MCF 10A (cell line): ENCODE measurements at regions not wholly inside any gene's neighbourhood (a gene's known extent, or its start where the extent isn't known, plus 50 kb on each side); places are given as distances from the start of the nearest gene placed in this dataset.
"Not testable (repeated sequence)": the region's sequence is repeated elsewhere in the genome, so short reads cannot be mapped to it uniquely, and the experiment has no call there.

Experiments
- BruUV-seq: library from RNA; stranded (reverse); fragments of 400-500 nt; replicated peaks from 2 replicates; lab custom pipeline; 2021; lab: Mats Ljungman, UMichigan
- CTCF ChIA-PET: fragments of 300-600 bp; sonication (Branson Sonifier 250); formaldehyde crosslinking; extraction: SDS; loops from one replicate; lab custom pipeline; 2021; ENCODE audit warnings: antibody characterized with exemption, inconsistent platforms; lab: Yijun Ruan, JAX
- POLR2A ChIA-PET: fragments of 300-600, 350-650 bp; sonication (Branson Sonifier 250); formaldehyde crosslinking; extraction: SDS; loops from one replicate; lab custom pipeline; 2020; ENCODE audit warnings: antibody characterized with exemption, inconsistent platforms; lab: Yijun Ruan, JAX
- DNase-seq: peaks from one replicate; pipeline ENCODE4 v3.0.0-alpha.2; 2018; ENCODE audit not compliant: unreplicated experiment
- H3K27ac Mint-ChIP-seq: one replicate; pipeline ENCODE4 v1.8.0; 2022; ENCODE audit warnings: mild to moderate bottlenecking, low read depth, mixed read lengths; ENCODE audit not compliant: unreplicated experiment
- H3K27me3 Mint-ChIP-seq: one replicate; pipeline ENCODE4 v1.8.0; 2022; ENCODE audit warnings: mixed read lengths; ENCODE audit not compliant: insufficient read depth, unreplicated experiment
- H3K36me3 Mint-ChIP-seq: one replicate; pipeline ENCODE4 v1.8.0; 2022; ENCODE audit warnings: mild to moderate bottlenecking, moderate library complexity, mixed read lengths; ENCODE audit not compliant: insufficient read depth, unreplicated experiment
- H3K4me1 Mint-ChIP-seq: one replicate; pipeline ENCODE4 v1.8.0; 2022; ENCODE audit warnings: mixed read lengths; ENCODE audit not compliant: insufficient read depth, unreplicated experiment
- H3K4me3 Mint-ChIP-seq: one replicate; pipeline ENCODE4 v1.8.0; 2022; ENCODE audit warnings: mild to moderate bottlenecking, moderate library complexity, mixed read lengths; ENCODE audit not compliant: unreplicated experiment
- H3K9me3 Mint-ChIP-seq: one replicate; pipeline ENCODE4 v1.8.0; 2022; ENCODE audit warnings: mixed read lengths; ENCODE audit not compliant: unreplicated experiment
- intact Hi-C: fragments of 100-400 bp; cut with micrococcal nuclease; formaldehyde crosslinking; loops from 2 replicates; pipeline ENCODE4 v1.14.1; 2022
- TF ChIP-seq, protein P1 (sequence below): fragments of 200-600 bp; IDR thresholded peaks from one replicate; pipeline ENCODE4 v1.8.0; 2022; ENCODE audit warnings: antibody characterized with exemption, mild to moderate bottlenecking; ENCODE audit not compliant: unreplicated experiment

DNA sequence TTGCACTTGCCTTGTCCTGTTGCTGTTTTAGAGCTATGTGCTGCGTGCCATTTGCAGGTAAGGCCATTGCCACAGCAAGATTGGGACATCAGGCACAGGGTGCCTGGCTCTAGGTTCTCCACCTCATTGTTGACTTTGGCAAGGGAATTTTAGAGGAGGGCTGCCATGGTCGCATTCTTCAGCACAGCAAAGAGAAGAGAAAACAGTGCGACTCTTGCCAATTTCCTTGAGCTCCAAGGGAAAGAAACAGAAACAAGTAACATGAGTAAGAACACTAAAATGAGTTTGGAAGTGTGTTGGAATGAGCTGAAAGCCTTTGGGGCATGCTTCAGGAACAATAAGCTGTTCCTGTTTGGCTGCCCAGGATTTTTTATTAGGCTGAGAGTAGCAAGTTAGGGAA is 188.1 kb upstream of the IL12B start:
- Mint-ChIP-seq H3K36me3 (no peaks in the 10 kb centered on the region), H3K27ac (peak overlapping the region; percentile 44), H3K4me3 (no peak overlapping the region), H3K4me1 (peaks cover 9% of the 10 kb centered on the region), H3K9me3 (no peaks in the 10 kb centered on the region), H3K27me3 (no peaks in the 10 kb centered on the region)
- DNase-seq = peak; percentile 86
- TF ChIP-seq, protein P1, sequence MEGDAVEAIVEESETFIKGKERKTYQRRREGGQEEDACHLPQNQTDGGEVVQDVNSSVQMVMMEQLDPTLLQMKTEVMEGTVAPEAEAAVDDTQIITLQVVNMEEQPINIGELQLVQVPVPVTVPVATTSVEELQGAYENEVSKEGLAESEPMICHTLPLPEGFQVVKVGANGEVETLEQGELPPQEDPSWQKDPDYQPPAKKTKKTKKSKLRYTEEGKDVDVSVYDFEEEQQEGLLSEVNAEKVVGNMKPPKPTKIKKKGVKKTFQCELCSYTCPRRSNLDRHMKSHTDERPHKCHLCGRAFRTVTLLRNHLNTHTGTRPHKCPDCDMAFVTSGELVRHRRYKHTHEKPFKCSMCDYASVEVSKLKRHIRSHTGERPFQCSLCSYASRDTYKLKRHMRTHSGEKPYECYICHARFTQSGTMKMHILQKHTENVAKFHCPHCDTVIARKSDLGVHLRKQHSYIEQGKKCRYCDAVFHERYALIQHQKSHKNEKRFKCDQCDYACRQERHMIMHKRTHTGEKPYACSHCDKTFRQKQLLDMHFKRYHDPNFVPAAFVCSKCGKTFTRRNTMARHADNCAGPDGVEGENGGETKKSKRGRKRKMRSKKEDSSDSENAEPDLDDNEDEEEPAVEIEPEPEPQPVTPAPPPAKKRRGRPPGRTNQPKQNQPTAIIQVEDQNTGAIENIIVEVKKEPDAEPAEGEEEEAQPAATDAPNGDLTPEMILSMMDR = no peak
- intact Hi-C loops = loop anchor here (5.0 to 10.0 kb wide), 2 partner anchors 216 to 254 kb away; no protein-coding TSS in a partner anchor
- BruUV-seq = no TSS peak
- ChIA-PET CTCF (interaction anchor here (0.7 to 5.7 kb wide), 16 partner anchors 10 to 615 kb away, joined by 3 to 83 read pairs (median 4); no protein-coding TSS in a partner anchor), POLR2A (interaction anchor here (0.6 to 1.6 kb wide), 6 partner anchors 15 to 395 kb away, joined by 3 to 7 read pairs (median 4); no protein-coding TSS in a partner anchor)

- no peaks in the 10 kb centered on the region for H3K27me3 Mint-ChIP-seq
- no peak overlapping the region for H3K27ac Mint-ChIP-seq
- H3K4me1 Mint-ChIP-seq = peaks cover 9% of the 10 kb centered on the region
- TF ChIP-seq, protein P1 = no peak
- intact Hi-C loops = loop anchor here (5.0 to 10.0 kb wide), 2 partner anchors 215 to 253 kb away; no protein-coding TSS in a partner anchor
- no peaks in the 10 kb centered on the region for H3K36me3 Mint-ChIP-seq
- BruUV-seq = no TSS peak
- CTCF ChIA-PET = interaction anchor here (0.5 to 5.7 kb wide), 3 partner anchors 255 to 466 kb away, joined by 3 to 83 read pairs (median 3); no protein-coding TSS in a partner anchor
- POLR2A ChIA-PET = no interaction called here
- H3K4me3 Mint-ChIP-seq = no peak overlapping the region
- no peaks in the 10 kb centered on the region for H3K9me3 Mint-ChIP-seq
- DNase-seq = no peak
These were observed 189.1 kb upstream of the IL12B start for GRCh38 chr5:159519365-159519764.

- POLR2A ChIA-PET = no interaction called here
- DNase-seq = no peak
- Mint-ChIP-seq H3K9me3 (no peaks in the 10 kb centered on the region), H3K4me3 (no peak overlapping the region), H3K27ac (no peak overlapping the region), H3K4me1 (peaks cover 9% of the 10 kb centered on the region), H3K27me3 (no peaks in the 10 kb centered on the region), H3K36me3 (no peaks in the 10 kb centered on the region)
- TF ChIP-seq, protein P1 = no peak
- intact Hi-C loops = no loop called here
- BruUV-seq = no TSS peak
- CTCF ChIA-PET = interaction anchor here (2.0 kb wide), 1 partner anchor 464 kb away, joined by 7 read pairs; no protein-coding TSS in a partner anchor
These were observed 192.6 kb upstream of the IL12B start for GRCh38 chr5:159522841-159523240.

- CTCF ChIA-PET = interaction anchor here (2.5 kb wide), 1 partner anchor 9 kb away, joined by 13 read pairs; no protein-coding TSS in a partner anchor
- H3K9me3 Mint-ChIP-seq, DNase-seq, intact Hi-C loops, BruUV-seq, H3K4me3 Mint-ChIP-seq, H3K27ac Mint-ChIP-seq, H3K4me1 Mint-ChIP-seq, POLR2A ChIA-PET, H3K36me3 Mint-ChIP-seq, H3K27me3 Mint-ChIP-seq: not testable (repeated sequence)
These were observed 194.0 kb upstream of the IL12B start for GRCh38 chr5:159524279-159524678.
